NCI-H1436 (cell line): ENCODE measurements at regions not wholly inside any gene's neighbourhood (a gene's known extent, or its start where the extent isn't known, plus 50 kb on each side); places are given as distances from the start of the nearest gene placed in this dataset.

Experiments
- DNase-seq: peaks from one replicate; lab custom pipeline; 2025; lab: John Stamatoyannopoulos, UW

DNA sequence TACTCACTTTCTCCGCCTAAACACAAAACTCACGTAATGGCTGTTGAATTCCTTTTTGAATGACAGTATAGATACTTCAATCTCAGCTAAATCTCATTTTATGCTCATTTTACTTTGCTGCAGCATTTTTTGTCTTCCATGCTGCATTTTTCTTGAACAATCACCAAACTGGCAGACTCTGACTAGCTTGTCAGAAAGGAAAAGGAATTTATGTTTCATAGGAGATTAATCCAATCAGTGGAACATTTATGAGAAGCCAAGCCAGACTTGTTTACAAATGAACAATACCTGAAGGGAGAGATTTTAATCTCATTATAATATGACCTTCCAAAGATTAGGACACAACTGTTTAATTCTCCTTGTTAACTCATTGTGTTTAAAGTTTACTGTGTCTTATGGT, 1044.3 kb downstream of the DIAPH3 start:
- no peak for DNase-seq

DNA sequence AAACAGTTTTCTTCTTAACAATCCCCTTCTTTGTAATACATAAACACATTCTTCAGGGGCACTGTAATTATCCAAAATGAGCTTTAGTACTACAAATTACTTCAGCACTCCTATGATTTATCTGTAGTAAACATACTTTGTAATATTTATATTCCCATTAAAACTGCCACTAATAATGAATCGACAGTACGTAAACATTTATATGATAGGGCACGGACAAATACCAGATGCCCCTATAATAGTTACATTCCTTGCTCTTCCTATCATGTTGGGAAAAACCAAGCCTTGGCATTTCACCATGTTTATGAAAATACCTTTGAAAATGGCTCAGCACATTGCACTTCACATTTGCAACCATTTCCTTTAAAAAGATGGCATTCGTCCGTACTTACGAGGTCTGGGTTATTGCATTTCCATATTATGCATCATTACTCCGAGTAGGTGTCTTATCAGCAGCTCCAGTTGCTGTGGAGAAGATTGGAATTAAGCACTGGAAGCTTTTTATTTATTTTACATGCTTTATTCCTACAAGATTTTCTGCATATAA, 1043.4 kb downstream of the DIAPH3 start:
- DNase-seq = no peak

DNA sequence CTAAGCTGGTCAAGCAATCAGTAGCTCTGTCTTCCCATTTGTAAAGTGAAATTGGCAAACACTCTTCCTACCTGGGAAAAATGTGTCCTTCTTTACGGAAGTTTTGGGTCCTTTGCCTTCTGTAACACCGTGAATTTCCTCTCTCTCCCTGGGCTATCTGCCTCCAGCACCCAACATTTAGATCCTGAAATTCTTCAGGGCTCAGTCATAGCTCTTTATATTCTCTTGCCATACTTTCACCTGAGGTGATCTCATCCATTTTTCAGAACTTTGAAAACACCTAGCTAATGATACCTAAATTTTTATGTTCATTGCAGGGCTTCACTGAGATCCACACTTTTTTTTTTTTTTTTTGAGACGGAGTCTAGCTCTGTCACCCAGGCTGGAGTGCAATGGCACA, 1042.2 kb downstream of the DIAPH3 start:
- no peak for DNase-seq

DNA sequence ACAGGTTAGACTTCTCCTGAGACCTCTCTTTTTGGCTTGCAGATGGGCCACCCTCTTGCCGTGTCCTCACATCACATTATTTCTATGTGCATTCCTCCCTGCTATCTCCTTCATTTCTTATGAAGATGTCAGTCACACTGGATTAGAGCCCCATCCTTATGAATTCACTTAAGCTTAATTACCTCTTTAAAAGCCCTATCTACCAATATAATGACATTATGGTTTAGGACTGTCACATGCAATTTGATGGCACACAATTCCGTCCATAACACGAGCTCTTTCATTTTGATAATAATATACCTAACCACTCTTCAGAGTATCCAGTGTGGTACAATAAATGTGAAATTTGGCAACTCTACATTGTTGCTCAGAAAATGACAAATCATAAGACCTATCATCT, 1037.3 kb downstream of the DIAPH3 start:
- no peak for DNase-seq

DNA sequence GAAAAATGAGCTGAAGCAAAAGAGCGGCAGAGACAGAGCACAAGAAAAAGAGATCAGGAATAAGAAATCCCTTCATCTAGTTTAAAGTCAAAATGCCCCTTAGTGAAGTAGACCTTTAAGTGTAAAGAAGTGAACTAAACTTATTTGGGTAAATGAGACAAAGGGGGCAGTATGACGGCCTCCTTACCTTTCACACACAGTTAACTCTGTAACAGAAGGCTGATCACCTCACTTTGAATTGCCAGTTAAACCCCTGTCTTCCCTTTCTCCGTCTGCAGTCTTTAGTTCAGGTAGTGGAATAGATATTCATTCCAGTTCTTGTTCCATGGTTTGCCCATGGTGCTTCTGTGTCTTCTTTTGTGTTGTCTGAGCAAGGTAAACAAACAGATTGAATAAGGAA, 1029.8 kb downstream of the DIAPH3 start:
- DNase-seq = no peak

DNA sequence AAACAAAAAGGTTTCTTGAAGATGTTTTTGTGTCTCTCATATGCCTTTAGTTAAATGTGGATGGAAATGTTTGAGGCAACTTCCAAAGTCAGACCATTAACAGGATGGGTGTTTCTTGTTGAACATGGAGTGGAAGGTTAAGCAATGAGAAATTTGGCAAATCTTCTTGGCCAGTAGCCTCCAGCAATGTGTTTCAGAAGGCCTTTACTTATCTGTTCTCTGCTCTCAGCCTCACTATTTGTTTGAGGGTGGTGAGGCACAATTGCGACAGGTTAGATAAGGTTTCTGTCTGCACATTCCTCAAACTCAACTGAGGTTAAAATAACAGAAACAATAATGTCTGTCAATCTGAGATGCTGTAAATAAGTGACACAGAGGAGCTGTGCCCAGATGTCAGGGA, 1019.0 kb downstream of the DIAPH3 start:
- no peak for DNase-seq

DNA sequence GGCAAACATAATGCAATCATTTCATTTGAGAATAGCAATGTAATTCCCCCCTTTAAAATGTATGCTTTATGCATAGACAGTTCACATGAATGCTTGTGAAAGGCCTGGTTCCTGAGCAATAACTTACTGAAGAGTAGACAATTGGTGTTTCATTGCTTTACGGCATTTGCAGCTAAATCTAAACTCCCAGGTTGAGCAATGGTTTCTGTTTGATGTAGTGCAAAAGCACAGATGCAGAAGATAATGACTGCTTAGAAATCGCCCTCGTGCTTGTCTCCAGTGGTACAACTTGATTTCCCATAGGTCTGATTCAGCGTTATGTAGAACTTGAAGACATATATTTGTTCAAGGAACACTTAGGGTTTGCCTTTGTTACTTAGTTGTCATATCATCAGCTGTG, 1018.3 kb downstream of the DIAPH3 start:
- no peak for DNase-seq

DNA sequence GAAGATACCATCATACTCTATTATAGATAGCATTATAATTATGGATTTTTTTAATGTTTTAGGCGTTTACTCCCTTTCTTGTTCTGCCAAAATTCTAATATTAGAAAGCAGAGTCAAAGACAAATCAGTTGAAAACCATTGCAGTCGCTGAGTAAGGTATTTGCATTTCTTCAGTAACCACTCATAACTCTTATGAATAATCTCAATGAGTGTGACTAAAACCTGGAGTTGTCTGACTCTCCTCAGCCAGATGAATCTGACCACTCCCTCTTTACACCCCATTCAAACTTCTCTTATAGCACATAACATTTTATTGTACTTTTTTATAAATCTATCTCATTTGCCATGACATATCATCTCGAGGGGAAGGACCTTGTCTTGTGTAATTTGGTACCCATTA, 1006.5 kb downstream of the DIAPH3 start:
- DNase-seq = no peak

DNA sequence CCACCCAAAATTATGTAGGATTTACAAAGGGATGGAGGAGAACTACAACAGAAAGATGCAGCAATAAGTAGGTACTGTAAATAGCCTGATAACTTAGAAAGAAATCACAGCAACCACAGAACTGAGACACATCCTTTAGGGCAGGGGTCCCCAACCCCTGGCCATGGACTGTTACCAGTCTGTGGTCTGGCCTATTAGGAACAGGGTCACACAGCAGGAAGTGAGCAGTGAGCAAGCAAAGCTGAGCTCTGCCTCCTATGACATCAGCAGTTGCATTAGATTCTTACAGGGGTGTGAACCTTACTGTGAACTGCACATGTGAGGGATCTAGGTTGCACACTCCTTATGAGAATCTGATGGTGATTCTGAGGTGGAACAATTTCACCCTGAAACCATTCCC, 997.6 kb downstream of the DIAPH3 start:
- DNase-seq = no peak

DNA sequence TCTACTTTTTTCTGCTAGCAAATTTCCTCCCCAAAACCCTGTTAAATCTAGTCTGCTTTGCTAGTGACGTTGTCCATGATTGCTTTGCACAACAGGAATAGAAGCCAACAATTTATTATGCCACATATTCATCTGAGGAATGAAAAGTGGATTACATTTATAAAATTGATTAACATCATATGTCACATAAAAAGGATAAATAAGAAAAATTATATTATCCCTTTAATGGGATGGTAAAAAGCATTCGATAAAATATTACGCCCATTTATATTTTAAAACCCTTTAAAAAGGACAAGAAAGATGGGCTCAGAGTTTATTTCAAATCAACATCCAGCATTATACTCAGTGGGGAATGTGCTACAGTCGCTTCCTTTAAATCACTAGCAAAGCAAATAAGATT, 991.7 kb downstream of the DIAPH3 start:
- DNase-seq = no peak

DNA sequence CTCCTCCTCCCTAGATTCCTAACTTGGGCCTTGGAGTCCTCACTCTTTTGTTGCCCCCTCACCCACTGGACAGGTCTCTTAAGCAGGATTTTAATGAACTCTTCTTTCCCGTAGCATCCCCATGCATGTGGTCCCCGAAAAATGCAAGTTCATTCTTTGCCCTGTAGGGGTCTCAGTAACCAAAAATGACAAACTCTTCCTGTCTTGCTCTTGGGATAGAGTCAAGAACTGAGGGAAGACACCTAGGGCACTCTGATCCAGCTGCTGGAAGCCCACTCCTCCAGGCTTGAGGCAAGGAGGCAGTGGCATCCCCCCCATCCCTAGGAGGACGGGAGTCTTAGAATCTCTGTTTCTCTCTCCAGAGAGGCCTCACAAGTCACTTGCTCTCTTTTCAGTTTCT, 987.0 kb downstream of the DIAPH3 start:
- no peak for DNase-seq

DNA sequence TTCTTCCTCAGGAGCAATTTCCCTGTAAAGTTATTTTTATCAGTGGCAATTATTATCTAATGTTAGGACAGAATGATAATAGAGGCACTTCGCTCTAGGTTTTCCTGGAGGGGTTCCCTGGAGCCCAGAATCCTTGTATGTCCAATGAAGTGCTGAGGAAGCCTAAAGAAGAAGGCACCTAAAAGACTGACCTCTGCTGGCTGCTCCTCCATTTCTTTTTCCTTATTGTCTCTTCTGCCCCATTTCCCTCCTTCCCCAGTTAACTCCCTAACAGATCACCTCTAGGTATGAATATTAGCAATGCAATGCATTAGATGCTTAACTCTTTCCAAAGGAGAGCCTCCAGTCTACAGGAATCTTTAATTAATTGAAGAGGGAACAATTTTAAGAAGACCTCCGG, 985.4 kb downstream of the DIAPH3 start:
- DNase-seq = no peak

DNA sequence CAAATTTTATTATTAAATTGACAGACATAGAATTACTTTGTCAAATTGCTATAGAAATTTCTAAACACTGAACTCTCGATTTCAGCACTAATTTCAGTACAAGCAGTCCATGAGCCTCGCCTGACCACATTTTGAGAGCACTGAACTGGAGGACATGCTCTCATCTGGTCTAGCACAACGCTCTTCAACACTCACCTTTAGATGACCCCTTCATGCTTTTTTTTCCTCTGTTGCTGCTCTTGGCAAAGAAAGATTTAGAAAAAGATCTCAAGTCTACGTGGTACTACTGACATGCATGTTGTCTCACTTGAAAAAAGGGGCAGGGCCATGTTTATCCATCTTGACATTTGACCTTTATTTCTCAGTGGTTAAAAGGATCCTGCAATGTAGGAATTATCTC, 981.5 kb downstream of the DIAPH3 start:
- DNase-seq = no peak

DNA sequence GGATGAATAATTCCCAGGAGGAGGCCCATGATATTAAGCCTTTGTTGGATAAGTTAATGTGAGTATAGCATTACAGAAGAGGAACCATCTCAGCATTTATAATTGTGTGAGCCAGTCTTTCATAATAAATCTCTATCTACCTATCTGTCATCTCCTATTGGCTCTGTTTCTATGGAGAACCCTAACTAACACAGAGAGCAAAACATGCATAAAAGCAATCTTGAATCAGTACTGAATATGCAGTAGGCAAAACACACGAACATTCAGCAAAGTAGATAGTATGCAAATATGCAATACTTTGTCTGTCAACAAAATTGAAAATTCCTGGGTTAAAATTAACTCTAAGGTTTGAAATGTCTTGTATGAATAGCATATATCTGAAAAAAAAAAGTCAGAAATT, 966.3 kb downstream of the DIAPH3 start:
- no peak for DNase-seq

DNA sequence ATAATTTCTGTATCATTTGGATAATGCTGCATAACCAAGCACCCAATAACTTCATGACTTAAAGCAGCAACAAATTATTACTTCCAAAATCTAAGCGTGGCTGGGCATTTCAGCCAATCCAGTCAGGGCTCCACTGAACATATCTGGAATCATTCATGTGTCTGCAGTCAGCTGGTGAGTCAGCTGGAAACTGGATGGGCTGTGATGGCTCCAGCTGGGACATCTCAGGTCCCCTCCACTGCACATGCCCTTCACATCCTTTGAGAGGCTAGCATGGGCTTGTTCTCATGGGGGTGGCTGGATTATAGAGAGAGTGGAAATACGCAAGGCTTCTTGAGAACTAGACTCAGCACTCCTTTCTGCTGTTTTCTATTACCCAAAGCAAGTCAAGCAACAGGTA, 961.9 kb downstream of the DIAPH3 start:
- no peak for DNase-seq

DNA sequence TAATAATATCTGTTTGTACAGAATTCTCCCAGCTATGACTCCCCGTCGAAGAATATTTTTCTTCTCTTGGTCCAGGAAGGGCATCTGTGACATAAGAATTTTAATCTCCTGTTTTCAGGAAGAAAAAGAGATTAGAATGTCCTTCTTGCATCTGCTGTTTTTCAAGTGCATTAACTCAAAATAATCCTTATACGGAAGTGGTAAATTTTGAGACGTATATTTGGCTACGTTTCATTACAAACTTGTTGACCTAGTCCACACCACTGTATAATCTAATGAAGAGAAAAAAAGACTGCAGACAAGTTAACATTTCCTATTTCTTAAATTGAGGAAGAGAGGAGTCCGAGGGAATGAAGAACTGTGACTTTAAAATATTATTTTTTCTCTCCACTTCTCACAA, 959.9 kb downstream of the DIAPH3 start:
- DNase-seq = no peak

DNA sequence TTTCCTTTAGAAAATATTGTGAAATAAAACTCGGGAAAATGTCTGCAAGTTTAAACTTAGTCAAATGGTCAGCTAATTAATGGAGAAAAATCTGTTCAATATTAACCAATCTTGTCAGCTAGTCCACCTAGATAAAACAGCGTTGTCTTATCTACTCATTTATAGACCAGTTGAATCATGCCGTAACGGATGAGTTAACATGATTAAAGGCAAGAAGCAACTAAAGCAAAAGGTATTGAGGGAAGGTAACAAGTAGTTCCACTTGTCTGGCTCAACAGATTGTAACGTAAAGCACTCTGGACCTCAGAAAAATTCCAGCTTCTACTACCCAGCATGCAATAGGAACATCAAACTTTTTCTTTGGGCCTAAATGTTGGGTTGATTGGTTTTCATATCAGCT, 958.2 kb downstream of the DIAPH3 start:
- no peak for DNase-seq

DNA sequence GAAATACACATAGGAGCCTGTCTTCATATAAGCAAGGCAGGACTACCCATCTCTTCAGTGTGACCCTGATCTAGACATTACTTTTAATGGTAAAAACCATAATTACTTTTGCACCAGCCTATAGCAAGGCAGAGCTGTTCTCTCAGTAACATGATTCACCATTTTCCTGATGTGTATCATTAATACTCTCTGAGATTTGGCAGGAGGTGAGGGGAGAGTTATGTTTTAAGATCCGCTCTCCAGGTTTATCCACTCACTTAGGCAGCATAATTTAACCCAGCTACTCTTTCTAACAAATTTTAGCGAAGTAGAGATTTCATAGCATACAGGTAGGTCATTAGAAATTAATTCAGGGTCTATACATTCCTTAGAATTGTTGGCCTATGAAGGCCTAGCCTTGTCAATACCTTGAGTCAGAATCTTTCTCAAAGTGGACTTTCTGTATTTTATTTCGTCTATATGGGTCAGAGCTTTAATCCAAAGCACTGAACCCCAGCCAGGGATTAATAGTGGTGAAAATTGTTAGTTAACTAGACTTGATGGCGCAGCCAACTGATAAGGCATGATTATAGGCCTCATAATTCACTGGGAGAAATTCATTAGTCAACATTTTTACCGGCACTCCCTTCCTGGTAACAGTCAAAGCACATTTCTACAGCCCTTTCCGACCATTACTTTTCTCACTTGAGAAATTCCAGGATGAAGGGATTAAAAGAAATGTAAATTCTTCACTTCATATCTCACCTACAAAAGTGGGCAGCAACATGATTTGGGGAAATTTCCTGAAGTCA, 955.1 kb downstream of the DIAPH3 start:
- DNase-seq = no peak

DNA sequence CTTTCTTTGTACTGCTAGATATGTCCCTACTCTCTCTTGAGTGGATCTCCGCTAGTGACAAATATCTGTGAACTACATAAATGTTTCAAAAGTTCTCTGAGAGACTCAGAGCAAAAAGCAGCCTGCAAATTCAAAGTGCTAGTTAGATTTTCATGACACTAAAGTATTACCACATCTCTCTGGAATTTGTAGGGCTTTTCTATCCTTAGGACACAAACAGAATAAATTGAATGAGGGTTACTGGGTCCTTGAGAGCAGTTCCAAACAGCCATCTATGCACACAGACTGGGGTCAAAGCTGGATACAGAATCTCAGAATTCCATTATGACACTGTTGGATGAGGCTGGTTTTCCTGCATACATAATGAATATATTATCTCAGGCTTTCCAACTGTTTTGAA, 953.2 kb downstream of the DIAPH3 start:
- no peak for DNase-seq

DNA sequence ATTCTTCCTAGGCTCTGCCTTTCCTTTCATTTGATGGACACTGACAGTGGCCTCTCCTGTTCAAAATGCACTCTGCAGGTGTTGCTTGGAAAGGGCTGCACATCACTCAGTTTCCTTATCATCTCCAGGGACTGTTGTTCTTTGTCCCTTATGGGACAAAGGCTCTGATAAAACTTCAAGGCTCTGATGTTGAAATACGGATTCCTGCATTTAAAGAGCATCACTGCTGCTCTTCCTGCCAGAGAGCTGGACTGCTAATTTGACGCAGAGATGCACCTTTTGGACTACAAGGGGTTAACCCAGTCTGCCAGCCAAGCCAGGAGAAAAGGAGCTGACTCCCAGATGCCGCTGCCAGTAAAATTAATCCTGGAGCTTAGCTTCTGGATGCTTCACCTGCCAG, 952.1 kb downstream of the DIAPH3 start:
- DNase-seq = no peak

DNA sequence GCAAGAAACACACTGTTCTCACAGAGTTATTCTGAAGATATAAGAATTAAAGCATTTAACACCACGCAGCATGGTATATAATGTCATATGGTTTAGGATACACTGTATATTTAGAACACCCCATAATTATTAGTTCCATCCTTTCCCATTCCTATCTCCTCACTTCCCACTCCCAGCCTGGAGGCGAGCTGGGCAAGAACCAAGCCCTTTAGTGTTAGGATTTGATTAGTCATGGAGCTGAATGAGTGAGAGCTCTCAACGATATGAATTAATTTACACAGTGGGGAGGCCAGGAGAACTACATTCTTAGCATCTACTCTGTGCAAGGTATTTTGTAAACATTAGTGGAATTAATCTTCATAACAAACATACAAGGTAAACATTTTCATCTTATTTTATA, 934.3 kb downstream of the DIAPH3 start:
- no peak for DNase-seq

DNA sequence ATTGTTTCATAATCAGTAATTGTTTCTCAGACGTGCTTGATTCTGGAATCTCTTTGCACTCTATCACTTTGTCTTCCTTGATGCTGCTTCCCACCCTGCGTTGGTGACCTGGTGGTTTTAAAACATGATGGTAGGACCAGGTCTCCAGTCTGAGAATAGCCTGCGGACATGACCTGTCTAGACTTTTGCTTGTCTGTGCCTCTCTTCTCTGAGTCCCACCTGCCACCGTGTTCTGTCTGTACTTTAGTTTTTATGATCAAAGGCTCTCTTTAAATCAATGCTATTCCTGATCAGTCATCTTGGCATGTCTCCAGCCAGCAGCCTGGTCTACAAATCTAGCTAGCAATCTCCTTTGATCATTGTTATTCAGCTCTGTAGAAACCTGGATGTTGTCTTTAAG, 933.9 kb downstream of the DIAPH3 start:
- no peak for DNase-seq

DNA sequence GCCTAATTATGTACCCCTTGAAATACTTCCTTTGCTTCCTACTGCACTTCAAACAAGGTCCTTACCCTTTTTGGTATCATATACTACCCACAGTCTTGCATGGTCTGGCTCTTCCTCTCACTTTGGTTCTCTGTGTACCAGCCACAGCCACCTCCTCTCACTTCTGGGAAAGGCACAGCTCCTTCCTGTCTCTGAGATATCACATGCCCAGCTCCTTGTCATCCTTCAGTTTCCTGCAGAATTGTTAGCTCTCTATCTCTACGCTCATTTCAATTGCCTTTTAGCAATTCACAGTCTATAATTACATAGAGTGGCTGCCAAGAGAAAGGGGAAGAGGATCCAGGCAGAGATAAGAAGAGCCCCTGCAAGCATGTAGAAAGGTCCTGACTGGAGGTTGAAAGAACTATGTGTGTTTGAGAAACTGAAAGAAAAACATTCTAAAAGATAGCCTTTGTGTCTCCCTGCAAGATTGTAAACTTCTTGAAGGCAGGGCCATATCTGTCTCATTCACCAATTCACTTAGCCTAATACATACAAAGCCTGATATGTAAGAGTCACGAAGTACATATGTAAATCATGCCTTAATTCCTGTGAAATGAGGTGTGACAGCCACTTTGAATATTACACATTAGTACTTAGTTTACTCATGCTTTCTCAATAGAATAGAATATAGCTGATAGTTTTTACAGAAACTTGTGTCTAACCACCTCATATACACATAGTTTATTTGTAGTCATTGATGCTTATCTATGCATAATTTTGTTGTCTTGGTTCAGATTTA, 933.1 kb downstream of the DIAPH3 start:
- DNase-seq = no peak
